ENCODE measurements at regions not wholly inside any gene's neighbourhood (a gene's known extent, or its start where the extent isn't known, plus 50 kb on each side); places are given as distances from the start of the nearest gene placed in this dataset.

GRCh38 chr1:4207842-4208692 is 308.0 kb upstream of the C1orf174 start:
- Mint-ChIP-seq H3K9me3 (ENCODE audit: unreplicated experiment) (peaks cover 41% of the 10 kb centered on the region), H3K4me3 (ENCODE audit: unreplicated experiment) (no peak overlapping the region), H3K36me3 (ENCODE audit: low read depth, unreplicated experiment) (peaks cover 19% of the 10 kb centered on the region), H3K27ac (ENCODE audit: unreplicated experiment) (no peak overlapping the region), H3K27me3 (ENCODE audit: unreplicated experiment) (peaks cover 6% of the 10 kb centered on the region), H3K4me1 (ENCODE audit: unreplicated experiment) (no peaks in the 10 kb centered on the region)
- TF ChIP-seq, protein P1, sequence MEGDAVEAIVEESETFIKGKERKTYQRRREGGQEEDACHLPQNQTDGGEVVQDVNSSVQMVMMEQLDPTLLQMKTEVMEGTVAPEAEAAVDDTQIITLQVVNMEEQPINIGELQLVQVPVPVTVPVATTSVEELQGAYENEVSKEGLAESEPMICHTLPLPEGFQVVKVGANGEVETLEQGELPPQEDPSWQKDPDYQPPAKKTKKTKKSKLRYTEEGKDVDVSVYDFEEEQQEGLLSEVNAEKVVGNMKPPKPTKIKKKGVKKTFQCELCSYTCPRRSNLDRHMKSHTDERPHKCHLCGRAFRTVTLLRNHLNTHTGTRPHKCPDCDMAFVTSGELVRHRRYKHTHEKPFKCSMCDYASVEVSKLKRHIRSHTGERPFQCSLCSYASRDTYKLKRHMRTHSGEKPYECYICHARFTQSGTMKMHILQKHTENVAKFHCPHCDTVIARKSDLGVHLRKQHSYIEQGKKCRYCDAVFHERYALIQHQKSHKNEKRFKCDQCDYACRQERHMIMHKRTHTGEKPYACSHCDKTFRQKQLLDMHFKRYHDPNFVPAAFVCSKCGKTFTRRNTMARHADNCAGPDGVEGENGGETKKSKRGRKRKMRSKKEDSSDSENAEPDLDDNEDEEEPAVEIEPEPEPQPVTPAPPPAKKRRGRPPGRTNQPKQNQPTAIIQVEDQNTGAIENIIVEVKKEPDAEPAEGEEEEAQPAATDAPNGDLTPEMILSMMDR (IDR thresholded peaks at IDR 0.05; ENCODE audit: unreplicated experiment): no peak
- no peak for DNase-seq (ENCODE audit: low spot score)

DNA sequence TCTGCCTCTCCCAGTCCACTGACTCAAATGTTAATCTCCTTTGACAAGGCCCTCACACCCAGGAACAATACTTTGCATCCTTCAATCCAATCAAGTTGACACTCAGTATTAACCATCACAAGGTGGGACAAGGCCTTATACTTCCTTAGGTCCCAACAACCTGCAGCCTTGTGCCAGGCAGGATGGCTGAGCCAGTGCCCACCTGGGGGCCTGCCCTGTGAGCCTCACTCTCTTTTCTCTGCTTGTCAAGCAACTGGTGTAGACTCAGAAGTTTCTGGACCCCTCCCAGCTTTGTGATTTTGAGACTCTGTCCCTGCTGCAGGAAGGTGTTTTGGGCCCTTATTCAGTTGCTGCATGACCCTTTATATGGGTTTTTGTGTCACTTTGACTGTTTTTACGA is 310.0 kb upstream of the C1orf174 start:
- DNase-seq (ENCODE audit: low spot score): no peak
- Mint-ChIP-seq H3K36me3 (ENCODE audit: low read depth, unreplicated experiment) (peaks cover 11% of the 10 kb centered on the region), H3K27ac (ENCODE audit: unreplicated experiment) (no peak overlapping the region), H3K27me3 (ENCODE audit: unreplicated experiment) (peaks cover 4% of the 10 kb centered on the region), H3K4me1 (ENCODE audit: unreplicated experiment) (no peaks in the 10 kb centered on the region), H3K9me3 (ENCODE audit: unreplicated experiment) (peaks cover 30% of the 10 kb centered on the region), H3K4me3 (ENCODE audit: unreplicated experiment) (no peak overlapping the region)
- TF ChIP-seq, protein P1 (IDR thresholded peaks at IDR 0.05; ENCODE audit: unreplicated experiment): no peak

DNA sequence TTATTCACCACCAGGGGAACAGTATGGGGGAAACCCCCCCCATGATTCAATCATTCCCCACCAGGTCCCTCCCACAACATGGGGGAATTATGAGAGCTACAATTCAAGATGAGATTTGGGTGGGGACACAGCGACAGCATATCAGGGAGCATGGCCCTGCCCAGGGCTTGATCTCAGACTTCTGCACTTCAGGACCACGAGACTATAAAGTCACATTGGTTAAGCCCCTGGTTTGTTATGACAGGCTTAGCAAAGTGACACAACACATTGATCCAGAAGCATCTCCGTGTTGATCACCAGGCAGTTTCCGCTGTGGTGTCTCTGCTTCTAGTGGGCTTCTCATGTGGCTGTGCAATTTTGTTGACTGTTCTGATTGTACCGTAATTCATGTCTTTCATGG is 312.7 kb upstream of the C1orf174 start:
- TF ChIP-seq, protein P1 (IDR thresholded peaks at IDR 0.05; ENCODE audit: unreplicated experiment): no peak
- H3K27ac Mint-ChIP-seq (ENCODE audit: unreplicated experiment): no peak overlapping the region
- H3K4me1 Mint-ChIP-seq (ENCODE audit: unreplicated experiment): no peaks in the 10 kb centered on the region
- H3K4me3 Mint-ChIP-seq (ENCODE audit: unreplicated experiment): no peak overlapping the region
- peaks cover 14% of the 10 kb centered on the region for H3K36me3 Mint-ChIP-seq (ENCODE audit: low read depth, unreplicated experiment)
- DNase-seq (ENCODE audit: low spot score): no peak
- peaks cover 9% of the 10 kb centered on the region for H3K27me3 Mint-ChIP-seq (ENCODE audit: unreplicated experiment)
- peaks cover 30% of the 10 kb centered on the region for H3K9me3 Mint-ChIP-seq (ENCODE audit: unreplicated experiment)

DNA sequence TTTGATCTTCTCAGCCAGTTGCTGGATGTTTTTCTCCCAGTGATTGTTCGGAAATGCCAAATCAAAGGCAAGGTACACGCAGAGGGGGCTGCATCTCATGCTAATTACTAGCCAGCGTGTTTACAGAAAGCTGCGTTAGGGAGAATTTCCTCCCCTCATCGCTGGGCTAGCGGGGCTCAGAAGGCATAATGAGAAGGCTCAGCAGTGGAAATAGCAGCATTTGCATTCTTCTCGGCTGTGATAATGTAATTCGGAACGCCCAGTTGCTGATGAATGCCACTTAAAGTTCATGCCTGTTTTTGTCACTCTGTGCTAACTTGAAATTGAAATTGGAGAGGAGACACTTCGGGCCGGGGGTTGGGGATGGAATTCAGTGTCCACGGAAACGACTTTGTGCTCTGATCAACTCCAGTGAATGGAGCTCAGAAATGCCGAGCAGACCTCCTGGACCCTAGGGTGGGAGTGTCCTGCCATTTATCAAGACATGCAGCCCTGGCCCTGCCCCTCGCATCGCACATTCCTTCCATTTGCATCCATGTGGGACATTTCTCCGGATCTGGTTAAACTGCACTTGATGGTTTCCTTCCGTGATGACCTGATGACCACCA is 313.4 kb upstream of the C1orf174 start:
- peaks cover 9% of the 10 kb centered on the region for H3K27me3 Mint-ChIP-seq (ENCODE audit: unreplicated experiment)
- peaks cover 14% of the 10 kb centered on the region for H3K36me3 Mint-ChIP-seq (ENCODE audit: low read depth, unreplicated experiment)
- TF ChIP-seq, protein P1 (IDR thresholded peaks at IDR 0.05; ENCODE audit: unreplicated experiment): no peak
- H3K4me3 Mint-ChIP-seq (ENCODE audit: unreplicated experiment): no peak overlapping the region
- DNase-seq (ENCODE audit: low spot score): no peak
- H3K9me3 Mint-ChIP-seq (ENCODE audit: unreplicated experiment): peaks cover 30% of the 10 kb centered on the region
- no peaks in the 10 kb centered on the region for H3K4me1 Mint-ChIP-seq (ENCODE audit: unreplicated experiment)
- H3K27ac Mint-ChIP-seq (ENCODE audit: unreplicated experiment): no peak overlapping the region

DNA sequence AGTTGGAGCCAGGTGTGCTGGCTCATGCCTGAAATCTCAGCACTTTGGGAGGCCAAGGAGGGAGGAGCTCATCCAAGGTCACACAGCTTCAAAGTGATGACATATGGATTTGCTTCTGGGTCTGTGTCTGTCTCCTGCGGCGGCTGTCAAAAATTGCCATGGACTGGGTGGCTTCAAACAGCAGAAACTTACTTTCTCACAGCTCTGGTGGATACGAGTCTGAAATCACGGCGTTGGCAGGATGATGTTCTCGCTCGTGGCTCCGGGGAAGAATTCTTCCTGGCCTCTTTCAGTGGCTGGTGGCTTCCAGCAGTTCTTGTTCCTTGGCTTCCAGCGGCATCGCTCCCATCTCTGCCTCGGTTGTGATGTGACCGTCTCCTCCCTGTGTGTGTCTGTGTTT is 314.8 kb upstream of the C1orf174 start:
- peaks cover 7% of the 10 kb centered on the region for H3K36me3 Mint-ChIP-seq (ENCODE audit: low read depth, unreplicated experiment)

More for the DNA sequence above, 314.8 kb upstream of the C1orf174 start:
- H3K27me3 Mint-ChIP-seq (ENCODE audit: unreplicated experiment): peaks cover 9% of the 10 kb centered on the region
- no peaks in the 10 kb centered on the region for H3K4me1 Mint-ChIP-seq (ENCODE audit: unreplicated experiment)
- peaks cover 20% of the 10 kb centered on the region for H3K9me3 Mint-ChIP-seq (ENCODE audit: unreplicated experiment)
- DNase-seq (ENCODE audit: low spot score): no peak
- TF ChIP-seq, protein P1 (IDR thresholded peaks at IDR 0.05; ENCODE audit: unreplicated experiment): no peak
- H3K4me3 Mint-ChIP-seq (ENCODE audit: unreplicated experiment): peak overlapping the region; percentile 5
- no peak overlapping the region for H3K27ac Mint-ChIP-seq (ENCODE audit: unreplicated experiment)
